Heart right ventricle (tissue), 16 donors: ENCODE measurements at regions not wholly inside any gene's neighbourhood (a gene's known extent, or its start where the extent isn't known, plus 50 kb on each side); places are given as distances from the start of the nearest gene placed in this dataset.

Experiments used
- ATAC-seq, 8 donors: fragments of 200-7000 bp; cut with Tn5 transposase; one replicate each; pipeline ENCODE4 v1.9.1; 2020; ENCODE audit warnings: mild to moderate bottlenecking in 8 of 8, moderate library complexity in 8 of 8, moderate number of reproducible peaks in 1 of 8
- DNase-seq, 2 donors: peaks; one replicate each; pipeline ENCODE4 v3.0.0-alpha.2; 2020
- H3K27ac ChIP-seq, 10 donors: fragments of 200-600 bp; sonication (generic) in 2 of 10; one replicate each; pipeline versions ENCODE4 v1.5.0 to v1.8.0; 2020 to 2022; ENCODE audit warnings: mild to moderate bottlenecking in 3 of 10
- H3K27me3 ChIP-seq, 7 donors: fragments of 200-600 bp; one replicate each; pipeline ENCODE4 v1.8.0; 2021 to 2022; ENCODE audit warnings: mild to moderate bottlenecking in 2 of 7
- H3K36me3 ChIP-seq, 9 donors: fragments of 200-600 bp; sonication (generic) in 1 of 9; one replicate each; pipeline versions ENCODE4 v1.5.0 to v1.8.0; 2020 to 2022; ENCODE audit warnings: mild to moderate bottlenecking in 2 of 9
- H3K4me1 ChIP-seq, 9 donors: fragments of 200-600 bp; sonication (generic) in 1 of 9; one replicate each; pipeline versions ENCODE4 v1.5.0 to v1.8.0; 2020 to 2022; ENCODE audit warnings: mild to moderate bottlenecking in 4 of 9
- H3K4me3 ChIP-seq, 10 donors: fragments of 200-600 bp; sonication (generic) in 2 of 10; one replicate each; pipeline versions ENCODE4 v1.5.0 to v1.8.0; 2020 to 2022; ENCODE audit warnings: mild to moderate bottlenecking in 7 of 10, moderate library complexity in 2 of 10
- H3K9me3 ChIP-seq, 11 donors: fragments of 200-600 bp in 10 of 11; sonication (generic) in 2 of 11; one replicate each; pipeline versions ENCODE4 v1.5.0 to v1.8.0; 2013 to 2022; ENCODE audit warnings: mild to moderate bottlenecking in 2 of 11, control low read depth in 1 of 11, moderate library complexity in 1 of 11
- WGBS, 2 donors: extraction: QIAGEN DNeasy Blood & Tissue Kit; methylation state at CpG; one replicate each; pipeline ENCODE4 v1.1.7; 2013; ENCODE audit warnings: inconsistent platforms in 1 of 2; 5-methylcytosine and 5-hydroxymethylcytosine counted together
- intact Hi-C, 10 donors: fragments of 100-400 bp; cut with DNase I; formaldehyde crosslinking; loops; one replicate each; pipeline versions ENCODE4 v1.11.1 to v1.14.2; 2022
- TF ChIP-seq, protein P1 (sequence below), 9 donors: fragments of 200-600 bp; sonication (generic) in 2 of 9; IDR thresholded peaks; one replicate each; pipeline versions ENCODE4 v1.5.0 to v1.8.0; 2021 to 2022; ENCODE audit warnings: antibody characterized with exemption in 9 of 9, mild to moderate bottlenecking in 5 of 9, moderate library complexity in 1 of 9
- donor health status: Arrhythmogenic right ventricular cardiomyopathy.
- donor health status: ischemic (EF 13 %, LVEDD 7.1; RV severe dilation, severe dysfunction).
- donor health status: healthy with polysubstance abuse.
- donor health status: DM: no; HTN: yes; CAD: no.
- donor health status: DM: no; HTN: no; CAD: no.
- donor health status: ischemic (EF 25% LVEDD 6.9; RV normal size, moderate dysfunction).
- donor health status: ischemic (EF 25% LVEDD 5.7; RV mildly dilated, moderate dysfunction).
- donor health status: healthy.
- donor health status: DM: yes; HTN: yes; CAD: no.
- donor health status: Ischemic cardiomyopathy.
- donor health status: ischemic (EF 35%, LVEDD 5.7; RV mildly dilated, moderate dysfunction).
- donor health status: nonischemic (EF 11% LVEDD 7.7; RV severe dilation, severe dysfunction).
- donor health status: DM: yes; HTN: yes; CAD: no.
- donor health status: PGD.
- donor health status: ischemic (EF 29% LVEDD 5.4; RV normal size, mild dysfunction).
- donor health status: nonischemic (EF 23%, LVEDD 6.1; RV moderate dilation, normal function).

GRCh38 chr2:200129721-200130462 is 174.5 kb downstream of the MAIP1 start:
- no peak overlapping the region for H3K27ac ChIP-seq
- H3K4me3 ChIP-seq, result no peak overlapping the region
- DNase-seq (no peak), ATAC-seq (no peak)
- WGBS, 2 donors, result 90 to 92% methylated on average over 2 of the region's 2 CpGs
- intact Hi-C loops, result no loop called here
- H3K36me3 ChIP-seq, result no peaks in the 10 kb centered on the region
- TF ChIP-seq, protein P1, sequence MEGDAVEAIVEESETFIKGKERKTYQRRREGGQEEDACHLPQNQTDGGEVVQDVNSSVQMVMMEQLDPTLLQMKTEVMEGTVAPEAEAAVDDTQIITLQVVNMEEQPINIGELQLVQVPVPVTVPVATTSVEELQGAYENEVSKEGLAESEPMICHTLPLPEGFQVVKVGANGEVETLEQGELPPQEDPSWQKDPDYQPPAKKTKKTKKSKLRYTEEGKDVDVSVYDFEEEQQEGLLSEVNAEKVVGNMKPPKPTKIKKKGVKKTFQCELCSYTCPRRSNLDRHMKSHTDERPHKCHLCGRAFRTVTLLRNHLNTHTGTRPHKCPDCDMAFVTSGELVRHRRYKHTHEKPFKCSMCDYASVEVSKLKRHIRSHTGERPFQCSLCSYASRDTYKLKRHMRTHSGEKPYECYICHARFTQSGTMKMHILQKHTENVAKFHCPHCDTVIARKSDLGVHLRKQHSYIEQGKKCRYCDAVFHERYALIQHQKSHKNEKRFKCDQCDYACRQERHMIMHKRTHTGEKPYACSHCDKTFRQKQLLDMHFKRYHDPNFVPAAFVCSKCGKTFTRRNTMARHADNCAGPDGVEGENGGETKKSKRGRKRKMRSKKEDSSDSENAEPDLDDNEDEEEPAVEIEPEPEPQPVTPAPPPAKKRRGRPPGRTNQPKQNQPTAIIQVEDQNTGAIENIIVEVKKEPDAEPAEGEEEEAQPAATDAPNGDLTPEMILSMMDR (IDR thresholded peaks at IDR 0.05), result no peak
- peaks cover 0 to 5% (median 0%) of the 10 kb centered on the region in 9 donors for H3K4me1 ChIP-seq
- peaks cover 0 to 2% (median 0%) of the 10 kb centered on the region in 11 donors for H3K9me3 ChIP-seq
- H3K27me3 ChIP-seq, result no peaks in the 10 kb centered on the region

- ATAC-seq (peak in 1 of 8 donors; percentile 16), DNase-seq (no peak)
- Histone ChIP-seq H3K27ac (no peak overlapping the region), H3K27me3 (no peaks in the 10 kb centered on the region), H3K4me3 (no peak overlapping the region), H3K36me3 (no peaks in the 10 kb centered on the region), H3K4me1 (peaks cover 0 to 4% (median 0%) of the 10 kb centered on the region in 9 donors), H3K9me3 (peaks cover 0 to 7% (median 0%) of the 10 kb centered on the region in 11 donors)
- intact Hi-C loops, result no loop called here
- TF ChIP-seq, protein P1 (IDR thresholded peaks at IDR 0.05), result no peak
- WGBS, 2 donors, result 45 to 53% methylated on average over 5 of the region's 5 CpGs
These were observed 175.4 kb downstream of the MAIP1 start for GRCh38 chr2:200130762-200131166.

DNA sequence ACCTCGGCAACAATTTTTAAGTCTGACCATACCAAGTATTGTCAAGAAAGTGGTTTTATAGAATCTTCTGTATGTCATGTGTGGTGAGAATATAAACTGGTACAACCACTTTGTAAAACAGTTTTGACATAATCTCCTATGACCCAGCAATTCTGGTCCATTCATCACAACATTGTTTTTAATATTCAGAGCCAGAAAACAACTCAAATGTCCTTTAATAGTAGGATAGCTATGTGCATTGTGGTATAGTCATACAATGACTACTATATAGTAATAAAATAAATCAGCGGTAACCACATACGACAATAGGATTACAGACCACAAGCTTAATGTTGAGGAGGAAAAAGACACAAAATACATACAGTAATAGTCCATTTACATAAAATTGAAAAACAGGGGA is 175.2 kb upstream of the SPATS2L start:
- 94 to 95% methylated on average over 3 of the region's 3 CpGs for WGBS, 2 donors
- ATAC-seq, result no peak
- intact Hi-C loops, result no loop called here

DNA sequence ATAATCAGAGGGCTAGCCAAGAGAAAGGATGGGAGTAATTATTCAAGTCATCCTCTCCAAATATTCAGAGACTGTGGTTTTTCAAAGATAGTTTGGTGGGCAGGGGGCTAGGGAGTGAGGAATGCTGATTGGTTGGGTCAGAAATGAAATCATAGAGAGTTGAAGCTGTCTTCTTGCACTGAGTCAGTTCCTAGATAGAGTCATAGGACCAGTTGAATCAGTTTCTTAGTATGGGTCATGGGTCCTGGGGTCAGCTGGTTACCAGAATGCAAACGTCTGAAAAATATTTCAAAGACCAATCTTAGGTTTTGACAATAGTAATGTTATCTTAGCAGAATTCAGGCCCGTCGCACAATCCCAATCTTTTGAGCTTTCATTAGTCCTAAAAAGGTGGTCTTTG is 171.4 kb upstream of the SPATS2L start:
- H3K36me3 ChIP-seq, result no peaks in the 10 kb centered on the region
- TF ChIP-seq, protein P1 (IDR thresholded peaks at IDR 0.05), result no peak
- H3K9me3 ChIP-seq, result peaks cover 0 to 7% (median 0%) of the 10 kb centered on the region in 11 donors
- H3K27me3 ChIP-seq, result no peaks in the 10 kb centered on the region
- H3K27ac ChIP-seq, result no peak overlapping the region
- no peaks in the 10 kb centered on the region for H3K4me1 ChIP-seq
- DNase-seq (no peak), ATAC-seq (no peak)
- intact Hi-C loops, result no loop called here
- no peak overlapping the region for H3K4me3 ChIP-seq
- 92% methylated on average over 3 of the region's 3 CpGs for WGBS, 2 donors

More for the DNA sequence above, 175.2 kb upstream of the SPATS2L start:
- no peak overlapping the region for H3K27ac ChIP-seq
- H3K9me3 ChIP-seq, result peaks cover 0 to 7% (median 0%) of the 10 kb centered on the region in 11 donors
- H3K4me3 ChIP-seq, result no peak overlapping the region
- H3K36me3 ChIP-seq, result no peaks in the 10 kb centered on the region
- TF ChIP-seq, protein P1 (IDR thresholded peaks at IDR 0.05), result no peak
- H3K4me1 ChIP-seq, result no peaks in the 10 kb centered on the region
- no peak for DNase-seq
- no peaks in the 10 kb centered on the region for H3K27me3 ChIP-seq
